Activated CD4-positive, alpha-beta T cell treated with anti-CD3 and anti-CD28 coated beads, Interleukin-2, amount 50 U/mL, for 16 hours (primary cell): ENCODE measurements at regions not wholly inside any gene's neighbourhood (a gene's known extent, or its start where the extent isn't known, plus 50 kb on each side); places are given as distances from the start of the nearest gene placed in this dataset.

Experiments
- DNase-seq: peaks from one replicate; pipeline ENCODE4 v3.0.0-alpha.2; 2020

DNA sequence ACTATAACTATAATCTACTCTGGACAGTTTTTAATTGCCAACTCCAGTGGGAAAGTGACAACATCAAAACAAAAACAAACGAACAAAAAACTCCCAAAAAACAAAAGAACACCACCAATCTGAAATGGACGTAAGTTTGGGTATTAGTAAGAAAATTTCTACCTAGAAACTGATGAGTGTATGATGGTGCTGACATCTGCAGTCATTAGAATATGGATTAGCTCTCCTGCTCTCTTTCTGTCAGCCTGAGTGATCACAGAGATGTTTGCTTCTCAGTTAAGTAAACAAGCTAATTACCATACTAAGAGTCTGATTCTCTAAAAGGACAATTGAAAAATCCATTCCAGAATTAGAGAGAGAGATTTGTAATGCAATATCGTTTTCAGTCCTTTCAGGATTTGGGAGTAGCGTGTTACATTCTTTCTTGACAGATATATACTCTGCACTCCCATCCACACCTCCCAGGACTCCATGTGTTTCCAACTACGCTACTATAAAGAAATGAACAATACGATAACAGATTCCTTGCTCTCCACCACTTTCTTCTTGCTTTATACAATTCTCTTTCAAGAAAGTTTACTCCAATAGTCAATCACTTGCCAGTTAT is 1347.4 kb upstream of the PIK3C3 start:
- no peak for DNase-seq

DNA sequence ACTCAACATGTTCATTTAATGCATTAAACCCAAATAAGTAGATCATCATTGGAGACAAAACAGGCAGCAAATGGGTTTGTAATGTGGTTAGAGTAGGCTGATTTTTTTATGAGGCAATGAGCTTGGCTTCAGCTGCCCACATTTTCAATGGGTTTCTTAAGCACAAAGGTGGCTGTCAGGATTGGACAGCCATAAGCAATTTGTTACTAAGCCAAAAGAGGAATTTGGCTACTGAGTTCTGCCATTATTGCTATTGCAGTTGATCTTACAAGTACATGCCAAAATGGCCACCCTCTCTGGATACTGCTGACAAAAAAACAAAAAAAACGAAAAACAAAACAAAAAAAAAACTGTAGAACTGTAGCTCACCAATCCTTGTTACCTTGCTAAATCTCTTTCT is 1348.0 kb upstream of the PIK3C3 start:
- no peak for DNase-seq

DNA sequence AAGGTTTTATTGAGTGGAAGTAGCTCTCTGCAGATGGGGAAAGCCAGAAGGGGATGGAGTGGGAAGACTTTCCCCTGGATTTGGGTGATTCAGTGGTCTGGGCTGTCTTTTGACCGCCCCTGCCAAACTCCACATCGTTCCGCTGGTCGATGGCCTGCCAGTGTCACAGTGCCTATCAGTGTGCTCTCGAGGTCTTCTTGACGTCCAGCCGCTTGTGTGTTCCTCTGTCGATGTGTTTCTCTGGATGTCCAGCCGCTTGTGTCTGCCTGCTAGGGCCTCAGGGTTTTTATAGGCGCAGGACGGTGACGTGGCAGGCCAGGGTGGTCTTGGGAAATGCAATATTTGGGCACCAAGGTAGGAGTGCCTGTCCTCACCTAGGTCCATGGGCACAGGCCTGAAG is 1371.4 kb upstream of the PIK3C3 start:
- DNase-seq, result no peak

- no peak for DNase-seq
Measured at GRCh38 chr18:40582105-40582504, 1372.9 kb upstream of the PIK3C3 start.

DNA sequence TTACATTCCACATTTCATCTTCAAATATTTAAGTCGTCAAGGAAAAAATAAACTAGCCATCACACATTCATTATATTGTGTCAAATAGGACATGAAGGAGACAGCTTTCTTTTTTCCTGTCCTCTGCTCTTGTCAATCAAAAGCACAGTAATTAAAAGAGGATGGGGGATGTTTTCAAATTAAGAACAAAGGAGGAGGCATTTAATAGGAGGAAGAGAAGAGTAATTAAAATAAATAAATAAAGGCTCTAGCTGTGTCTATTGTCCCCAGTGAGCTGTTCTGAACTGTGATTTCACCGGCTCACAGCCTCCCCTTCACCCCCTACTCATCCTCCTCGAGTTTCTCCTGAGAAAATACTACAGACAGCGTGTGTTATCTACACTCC is 1377.1 kb upstream of the PIK3C3 start:
- no peak for DNase-seq

- DNase-seq, result no peak
Measured at GRCh38 chr18:40577239-40577980, 1377.6 kb upstream of the PIK3C3 start.

- no peak for DNase-seq
Measured at GRCh38 chr18:40576507-40577115, 1378.4 kb upstream of the PIK3C3 start.

- DNase-seq, result no peak
Measured at GRCh38 chr18:40570615-40571014, 1384.4 kb upstream of the PIK3C3 start.

GRCh38 chr18:40569605-40570004 is 1385.4 kb upstream of the PIK3C3 start:
- DNase-seq, result no peak

DNA sequence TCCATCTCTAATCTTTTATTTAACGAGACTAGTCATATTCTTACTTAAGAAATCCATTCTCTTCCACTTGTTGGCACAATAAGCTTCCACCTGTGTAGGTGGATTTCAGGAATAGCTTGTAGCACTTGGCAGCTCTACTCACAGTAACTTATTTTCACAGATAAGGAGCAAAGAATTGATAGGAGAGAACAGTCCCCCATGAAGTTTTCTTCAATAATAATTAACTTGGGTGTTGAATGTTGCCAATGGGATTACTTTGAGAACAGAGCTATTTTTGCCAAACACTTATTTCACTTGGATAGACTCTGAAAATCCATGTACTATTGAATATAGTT is 1388.6 kb upstream of the PIK3C3 start:
- no peak for DNase-seq

DNA sequence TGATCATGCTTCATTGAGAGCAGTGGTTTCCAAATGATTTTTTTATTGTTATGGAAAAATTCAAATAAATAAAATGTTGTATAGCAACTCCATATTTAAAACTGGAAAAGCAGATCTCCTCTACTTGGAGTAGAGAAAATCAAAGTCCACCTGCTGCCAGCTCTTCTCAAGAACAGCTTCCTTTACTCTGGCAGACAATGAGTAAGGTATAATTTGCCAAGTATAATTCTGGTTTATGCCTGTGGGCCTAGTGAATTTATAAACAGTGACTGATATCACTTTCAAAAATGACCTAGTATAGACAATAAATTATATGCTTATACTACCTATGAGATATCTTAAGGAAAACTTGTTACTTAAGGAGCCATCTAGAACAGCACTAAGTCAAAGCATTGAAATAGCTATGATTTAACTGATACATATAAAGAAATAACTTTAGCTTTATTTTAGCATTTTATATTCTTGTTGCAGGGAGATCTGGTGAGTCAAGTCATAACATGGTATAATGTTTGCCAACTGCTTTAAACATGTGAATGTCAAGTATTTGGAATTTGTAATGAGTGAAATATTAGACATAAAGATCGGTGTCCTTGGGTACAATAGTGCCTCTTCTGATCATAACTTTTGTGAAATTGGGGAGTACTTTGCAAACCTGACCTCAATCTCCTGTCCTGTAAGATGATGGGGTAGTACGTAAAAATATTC is 1389.1 kb upstream of the PIK3C3 start:
- DNase-seq, result no peak

DNA sequence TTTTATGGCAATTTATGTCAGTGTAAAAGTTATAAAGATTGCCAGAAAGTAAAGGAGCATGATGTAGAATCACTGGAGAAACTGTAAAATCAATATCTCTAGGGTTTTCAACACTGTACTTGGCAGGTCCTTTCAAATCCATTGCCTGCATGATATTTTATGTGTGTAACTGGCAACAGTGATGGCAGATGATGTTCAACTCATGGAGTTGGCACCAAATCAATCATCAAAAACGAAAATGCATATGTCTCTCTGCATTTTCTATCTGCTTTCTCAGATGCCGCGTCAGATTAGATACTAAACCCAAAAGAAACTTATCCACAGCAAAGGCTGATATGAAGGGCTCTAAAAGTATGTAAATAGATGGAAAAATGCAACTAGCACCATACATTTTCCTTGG is 1395.5 kb upstream of the PIK3C3 start:
- DNase-seq, result no peak

- no peak for DNase-seq
Measured at GRCh38 chr18:40558706-40559392, 1396.2 kb upstream of the PIK3C3 start.

DNA sequence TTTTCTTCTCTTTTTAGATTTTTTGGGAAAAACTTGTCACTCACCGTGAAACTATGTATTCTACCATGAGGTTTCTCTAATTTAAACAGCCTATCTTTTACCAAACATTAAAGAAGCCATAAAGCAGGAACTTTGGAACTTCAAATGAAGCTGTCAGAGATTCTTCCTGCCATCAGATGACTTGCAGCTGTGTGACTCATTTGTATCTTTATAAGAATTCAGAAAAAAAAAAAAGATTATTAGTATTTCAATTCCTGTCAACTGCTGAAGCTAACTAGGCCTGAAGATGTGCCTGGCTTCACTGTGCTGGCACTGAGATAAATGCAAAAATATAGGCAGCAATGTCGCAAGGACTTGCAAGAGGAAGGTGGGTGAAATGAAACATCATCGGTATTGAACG is 1399.1 kb upstream of the PIK3C3 start:
- DNase-seq, result no peak

DNA sequence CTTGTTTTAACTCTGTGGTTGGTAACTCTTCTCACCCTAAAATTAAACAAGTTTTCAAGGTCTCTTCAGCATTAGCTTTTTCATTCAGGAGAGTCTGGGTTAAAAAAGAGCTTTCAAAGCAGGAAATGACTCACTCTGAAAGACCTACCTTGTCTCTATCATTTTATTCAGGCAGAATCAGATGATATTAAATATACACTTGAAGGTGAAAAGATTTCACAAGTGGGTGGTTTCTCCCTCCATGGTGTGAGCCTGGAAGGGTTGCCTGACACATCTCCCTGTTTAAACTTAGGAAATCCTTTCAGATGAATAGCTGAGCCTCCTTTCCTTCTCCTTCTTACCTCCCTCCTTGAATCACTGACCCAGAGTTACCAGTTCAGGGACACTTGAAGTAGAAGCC is 1402.0 kb upstream of the PIK3C3 start:
- no peak for DNase-seq

GRCh38 chr18:40546875-40547274 is 1408.2 kb upstream of the PIK3C3 start:
- no peak for DNase-seq

GRCh38 chr18:40534723-40535122 is 1420.3 kb upstream of the PIK3C3 start:
- no peak for DNase-seq

DNA sequence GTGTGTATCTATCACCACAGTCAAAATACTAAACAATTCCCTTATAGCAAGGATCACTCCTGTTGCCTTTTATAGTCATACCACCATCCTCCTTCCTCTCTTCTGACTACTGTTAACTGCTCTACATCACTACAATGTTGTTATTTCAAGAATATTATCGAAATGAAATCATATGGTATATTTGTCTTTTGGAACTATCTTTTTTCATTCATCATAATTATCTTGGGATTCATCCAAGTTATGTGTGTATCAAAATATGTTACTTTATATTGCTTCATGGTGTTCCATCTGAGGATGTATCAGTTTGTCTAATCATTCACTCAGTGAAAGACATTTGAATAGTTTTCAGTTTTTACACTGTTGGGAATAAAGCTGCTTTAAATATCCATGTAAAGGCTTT is 1423.0 kb upstream of the PIK3C3 start:
- no peak for DNase-seq

DNA sequence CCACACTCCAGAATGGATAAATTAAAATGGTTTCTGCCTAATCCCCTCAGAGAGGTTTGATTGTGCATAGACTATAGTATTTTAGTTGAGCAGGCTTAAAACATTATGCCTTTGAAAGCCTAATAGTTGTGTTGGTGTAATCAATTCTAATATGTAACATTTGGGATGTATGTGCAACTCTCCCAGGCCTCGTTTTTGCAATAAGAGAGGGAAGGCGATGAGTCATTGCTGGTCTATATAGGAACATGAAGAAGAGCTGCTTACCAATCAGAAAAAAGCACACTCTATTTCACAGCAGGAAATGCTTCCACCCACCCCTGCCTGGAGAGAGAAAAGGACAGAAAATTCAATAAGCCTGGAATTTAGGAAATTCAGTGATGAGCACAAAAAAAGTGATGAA is 1424.0 kb upstream of the PIK3C3 start:
- DNase-seq, result no peak

DNA sequence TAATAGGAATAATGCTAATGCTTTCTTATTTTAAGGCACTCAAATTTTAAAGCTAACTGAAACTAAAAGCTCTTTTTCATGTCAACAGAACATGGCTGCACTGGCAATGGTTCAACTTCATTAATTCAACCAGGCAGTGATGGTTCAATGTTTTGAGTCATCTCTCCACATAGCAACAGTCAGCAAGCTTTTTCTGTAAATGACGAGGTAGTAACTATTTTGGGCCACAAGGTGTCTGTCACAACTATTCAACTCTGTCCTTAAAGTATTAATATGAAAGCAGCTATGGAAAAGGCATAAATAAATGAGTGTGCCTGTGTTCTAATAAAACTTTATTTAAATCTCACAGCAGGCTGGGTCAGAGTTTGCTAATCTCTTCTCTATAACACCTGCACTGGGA is 1425.6 kb upstream of the PIK3C3 start:
- no peak for DNase-seq

DNA sequence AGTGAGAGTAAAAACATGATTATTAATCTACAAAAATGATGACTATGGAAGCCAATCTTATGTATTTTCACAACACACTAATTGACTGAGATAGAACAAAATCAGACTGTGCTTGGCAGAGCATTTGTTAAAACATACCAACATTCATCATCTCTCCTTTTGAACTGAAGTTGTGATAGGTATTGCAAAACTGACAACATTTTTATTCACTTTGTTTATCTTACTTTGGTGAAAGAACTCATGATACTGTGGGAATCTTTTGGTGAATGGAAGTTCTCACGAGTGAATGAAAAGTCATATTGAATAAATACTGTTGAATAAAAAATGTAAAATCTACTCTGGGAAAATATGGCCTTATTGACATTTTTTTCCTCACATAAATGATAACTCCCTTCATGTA is 1430.2 kb upstream of the PIK3C3 start:
- no peak for DNase-seq

DNA sequence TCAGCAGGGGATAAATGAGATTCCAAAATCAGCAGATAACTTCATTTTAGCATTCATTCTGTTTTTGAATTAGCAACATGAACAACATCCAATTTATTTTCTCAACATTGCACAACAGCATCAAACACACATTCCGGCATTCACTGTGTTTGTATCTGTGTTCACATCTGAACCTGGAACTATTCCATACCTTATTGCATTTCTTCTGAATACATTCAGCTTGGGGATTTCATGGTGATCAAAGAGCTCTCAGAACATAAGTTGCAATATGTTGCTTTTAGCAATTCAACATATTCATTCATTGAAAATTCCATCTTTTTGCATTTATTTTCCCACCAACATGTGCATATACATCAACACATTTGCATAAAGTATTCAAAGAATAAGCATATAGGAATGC is 1431.7 kb upstream of the PIK3C3 start:
- no peak for DNase-seq

DNA sequence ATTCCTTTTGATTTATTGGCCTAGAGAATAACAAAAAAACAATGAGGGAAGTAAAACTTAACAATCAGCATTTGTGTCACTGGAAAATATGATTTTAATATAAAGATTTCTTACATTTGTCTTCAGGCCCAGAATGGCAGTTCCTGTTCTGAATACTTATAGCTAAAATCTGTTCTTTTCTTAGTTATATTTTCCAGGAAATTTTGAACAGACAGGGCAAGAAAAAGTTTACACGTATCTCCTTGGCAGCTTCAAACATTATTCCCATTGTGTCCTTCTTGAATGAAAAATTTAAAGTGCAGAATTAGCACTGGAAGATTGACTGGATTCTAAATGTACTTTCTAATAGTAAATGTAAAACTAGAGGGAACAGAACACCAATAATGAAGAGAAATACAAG is 1454.0 kb upstream of the PIK3C3 start:
- no peak for DNase-seq

GRCh38 chr18:40494603-40495002 is 1460.4 kb upstream of the PIK3C3 start:
- no peak for DNase-seq
